Heart left ventricle (tissue), 16 donors: ENCODE measurements at regions not wholly inside any gene's neighbourhood (a gene's known extent, or its start where the extent isn't known, plus 50 kb on each side); places are given as distances from the start of the nearest gene placed in this dataset.

Source experiments
- ATAC-seq, 4 donors: fragments of 200-7000 bp; cut with Tn5 transposase; one replicate each; pipeline ENCODE4 v1.9.1; 2020 to 2022; ENCODE audit warnings: moderate library complexity in 4 of 4, mild to moderate bottlenecking in 3 of 4, moderate number of reproducible peaks in 1 of 4
- DNase-seq, 5 donors: peaks; one replicate each; pipeline ENCODE4 v3.0.0-alpha.2; 2020
- H3K27ac ChIP-seq, 12 donors: fragments of 200-600 bp; sonication (generic) in 4 of 12; one replicate each; pipeline versions ENCODE4 v1.5.0 to v1.8.0; 2016 to 2022; ENCODE audit warnings: mild to moderate bottlenecking in 2 of 12
- H3K27me3 ChIP-seq, 9 donors: fragments of 200-600 bp; sonication (generic) in 2 of 9; one replicate each; pipeline versions ENCODE4 v1.5.1 to v1.8.0; 2016 to 2022; ENCODE audit warnings: mild to moderate bottlenecking in 3 of 9
- H3K36me3 ChIP-seq, 9 donors: fragments of 200-600 bp; sonication (generic) in 2 of 9; one replicate each; pipeline versions ENCODE4 v1.5.0 to v1.8.0; 2018 to 2022; ENCODE audit warnings: mild to moderate bottlenecking in 2 of 9
- H3K4me1 ChIP-seq, 12 donors: fragments of 200-600 bp; sonication (generic) in 4 of 12; one replicate each; pipeline versions ENCODE4 v1.5.0 to v1.8.0; 2016 to 2022; ENCODE audit warnings: mild to moderate bottlenecking in 3 of 12
- H3K4me3 ChIP-seq, 12 donors: fragments of 200-600 bp; sonication (generic) in 4 of 12; one replicate each; pipeline versions ENCODE4 v1.5.0 to v1.8.0; 2017 to 2022; ENCODE audit warnings: mild to moderate bottlenecking in 9 of 12, moderate library complexity in 4 of 12
- H3K9me3 ChIP-seq, 12 donors: fragments of 200-600 bp; sonication (generic) in 4 of 12; one replicate each; pipeline versions ENCODE4 v1.5.0 to v1.8.0; 2016 to 2022; ENCODE audit warnings: mild to moderate bottlenecking in 1 of 12
- CTCF ChIP-seq, 12 donors: fragments of 200-600 bp; sonication (generic) in 4 of 12; IDR thresholded peaks; one replicate each; pipeline versions ENCODE4 v1.5.0 to v1.8.0; 2018 to 2022; ENCODE audit warnings: antibody characterized with exemption in 12 of 12, mild to moderate bottlenecking in 5 of 12
- POLR2A ChIP-seq, 2 donors: fragments of 450-650 bp; IDR thresholded peaks; one replicate each; pipeline ENCODE4 v1.6.1; 2017; ENCODE audit warnings: antibody characterized with exemption in 2 of 2, mild to moderate bottlenecking in 2 of 2, moderate library complexity in 2 of 2
- WGBS, 4 donors: extraction: QIAGEN DNeasy Blood & Tissue Kit in 2 of 4; methylation state at CpG; one replicate each; pipeline versions ENCODE4 v1.1.5 to v1.1.7; 2013 to 2018; 5-methylcytosine and 5-hydroxymethylcytosine counted together
- intact Hi-C, 10 donors: fragments of 100-400 bp; cut with DNase I; formaldehyde crosslinking; loops; one replicate each; pipeline versions ENCODE4 v1.11.1 to v1.14.2; 2022
- donor health status: ischemic (EF 13 %, LVEDD 7.1; RV severe dilation, severe dysfunction).
- donor health status: healthy with polysubstance abuse.
- donor health status: DM: no; HTN: yes; CAD: no.
- donor health status: DM: no; HTN: no; CAD: no.
- donor health status: ischemic (EF 25% LVEDD 6.9; RV normal size, moderate dysfunction).
- donor health status: ischemic (EF 25% LVEDD 5.7; RV mildly dilated, moderate dysfunction).
- donor health status: healthy.
- donor health status: DM: yes; HTN: yes; CAD: no.
- donor health status: ischemic (EF 35%, LVEDD 5.7; RV mildly dilated, moderate dysfunction).
- donor health status: nonischemic (EF 11% LVEDD 7.7; RV severe dilation, severe dysfunction).
- donor health status: DM: yes; HTN: yes; CAD: no.
- donor health status: PGD.
- donor health status: ischemic (EF 29% LVEDD 5.4; RV normal size, mild dysfunction).
- donor health status: nonischemic (EF 23%, LVEDD 6.1; RV moderate dilation, normal function).

- no peaks in the 10 kb centered on the region for H3K4me1 ChIP-seq
- peaks cover 0 to 4% (median 0%) of the 10 kb centered on the region in 12 donors for H3K9me3 ChIP-seq
- ATAC-seq (no peak), DNase-seq (no peak)
- H3K27me3 ChIP-seq, result no peaks in the 10 kb centered on the region
- H3K27ac ChIP-seq, result no peak overlapping the region
- H3K4me3 ChIP-seq, result no peak overlapping the region
- intact Hi-C loops, result no loop called here
- 40 to 49% (median 46%) methylated on average over 3 of the region's 3 CpGs for WGBS, 4 donors
- no peaks in the 10 kb centered on the region for H3K36me3 ChIP-seq
- TF ChIP-seq POLR2A (IDR thresholded peaks at IDR 0.05), result no peak
- no peak for TF ChIP-seq CTCF (IDR thresholded peaks at IDR 0.05)
Observed at GRCh38 chr12:33290703-33291102, 148.9 kb downstream of the SYT10 start.

GRCh38 chr12:33283054-33283453 is 156.6 kb downstream of the SYT10 start:
- 88 to 94% (median 90%) methylated on average over 1 of the region's 1 CpG for WGBS, 4 donors
- Histone ChIP-seq H3K36me3 (no peaks in the 10 kb centered on the region), H3K9me3 (peaks cover 0 to 34% (median 10%) of the 10 kb centered on the region in 12 donors), H3K4me1 (no peaks in the 10 kb centered on the region), H3K4me3 (no peak overlapping the region), H3K27ac (no peak overlapping the region), H3K27me3 (no peaks in the 10 kb centered on the region)
- TF ChIP-seq CTCF (IDR thresholded peaks at IDR 0.05), result no peak
- TF ChIP-seq POLR2A (IDR thresholded peaks at IDR 0.05), result no peak
- intact Hi-C loops, result no loop called here
- ATAC-seq (no peak), DNase-seq (no peak)

- no peak overlapping the region for H3K4me3 ChIP-seq
- H3K27ac ChIP-seq, result no peak overlapping the region
- H3K27me3 ChIP-seq, result no peaks in the 10 kb centered on the region
- 70 to 89% (median 72%) methylated on average over 1 of the region's 1 CpG for WGBS, 4 donors
- no peaks in the 10 kb centered on the region for H3K4me1 ChIP-seq
- DNase-seq (no peak), ATAC-seq (no peak)
- H3K9me3 ChIP-seq, result peaks cover 0 to 38% (median 16%) of the 10 kb centered on the region in 12 donors
- TF ChIP-seq CTCF (IDR thresholded peaks at IDR 0.05) (no peak), POLR2A (IDR thresholded peaks at IDR 0.05) (no peak)
- intact Hi-C loops, result no loop called here
- no peaks in the 10 kb centered on the region for H3K36me3 ChIP-seq
Observed at GRCh38 chr12:33277376-33277775, 162.2 kb downstream of the SYT10 start.

GRCh38 chr12:33267641-33268040 is 172.0 kb downstream of the SYT10 start:
- Histone ChIP-seq H3K27me3 (no peaks in the 10 kb centered on the region), H3K4me3 (no peak overlapping the region), H3K36me3 (no peaks in the 10 kb centered on the region), H3K27ac (no peak overlapping the region), H3K4me1 (no peaks in the 10 kb centered on the region), H3K9me3 (peaks cover 0 to 4% (median 0%) of the 10 kb centered on the region in 12 donors)
- intact Hi-C loops, result no loop called here
- DNase-seq (no peak), ATAC-seq (no peak)
- TF ChIP-seq POLR2A (IDR thresholded peaks at IDR 0.05) (no peak), CTCF (IDR thresholded peaks at IDR 0.05) (no peak)
